ENCODE measurements at regions not wholly inside any gene's neighbourhood (a gene's known extent, or its start where the extent isn't known, plus 50 kb on each side); places are given as distances from the start of the nearest gene placed in this dataset.

DNA sequence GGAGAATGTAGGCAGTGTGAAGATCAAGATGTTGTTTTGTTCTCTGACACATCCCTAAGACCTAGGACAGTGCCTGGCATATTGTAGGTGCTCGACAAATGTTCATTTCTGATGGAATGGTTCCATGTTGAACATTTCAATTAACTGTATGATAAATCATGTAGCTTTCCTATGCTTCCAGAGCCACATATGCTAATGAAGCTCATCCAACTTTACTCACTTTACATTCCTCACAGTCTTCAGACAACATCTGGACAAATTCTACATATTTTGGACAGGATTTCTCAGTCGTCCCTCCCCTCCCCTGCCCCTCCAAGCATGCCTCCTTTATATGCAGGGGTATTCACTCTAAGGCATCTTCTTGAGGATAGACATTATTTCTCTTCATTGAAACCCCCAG, 177.9 kb downstream of the BLID start:
- H3K4me3 ChIP-seq (ENCODE audit: low read depth, low read length): no peak overlapping the region
- ChIA-PET POLR2A (no interaction called here), CTCF (no interaction called here)
- no peak for TF ChIP-seq CTCF (IDR thresholded peaks at IDR 0.05; ENCODE audit: insufficient read depth, low read depth, low read length)
- no peaks in the 10 kb centered on the region for H3K36me3 ChIP-seq (ENCODE audit: control insufficient read depth, insufficient read depth, low read length)
- H3K27me3 ChIP-seq (ENCODE audit: control insufficient read depth, insufficient read depth, low read length): no peaks in the 10 kb centered on the region
- no peak for DNase-seq (ENCODE audit: low read depth)

GRCh38 chr11:121936781-121937447, 179.1 kb downstream of the BLID start:
- no peak for TF ChIP-seq CTCF (IDR thresholded peaks at IDR 0.05; ENCODE audit: insufficient read depth, low read depth, low read length)
- CTCF ChIA-PET: no interaction called here
- POLR2A ChIA-PET: no interaction called here

DNA sequence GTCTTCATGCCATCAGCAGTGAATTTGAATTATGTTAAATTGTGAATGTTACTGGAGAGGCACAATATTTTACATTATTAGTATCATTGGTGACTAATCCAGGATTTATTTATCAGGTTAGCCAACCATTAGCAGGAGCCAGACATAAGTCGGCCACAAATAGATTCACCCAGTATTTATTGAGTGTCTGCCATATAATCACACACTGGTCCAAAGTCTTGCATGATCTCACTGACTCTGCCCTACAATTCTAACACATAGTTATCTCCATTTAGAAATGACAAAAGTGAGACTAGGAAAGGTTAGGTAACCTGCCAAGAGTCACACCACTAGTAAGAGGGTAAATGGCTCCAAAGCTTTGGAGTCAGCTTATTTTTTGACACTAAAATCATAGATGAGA, 179.6 kb downstream of the BLID start:
- Histone ChIP-seq H3K36me3 (ENCODE audit: control insufficient read depth, insufficient read depth, low read length) (no peaks in the 10 kb centered on the region), H3K4me3 (ENCODE audit: low read depth, low read length) (no peak overlapping the region), H3K27me3 (ENCODE audit: control insufficient read depth, insufficient read depth, low read length) (no peaks in the 10 kb centered on the region)
- DNase-seq (ENCODE audit: low read depth): no peak
- ChIA-PET POLR2A (no interaction called here), CTCF (no interaction called here)
- no peak for TF ChIP-seq CTCF (IDR thresholded peaks at IDR 0.05; ENCODE audit: insufficient read depth, low read depth, low read length)

More at GRCh38 chr11:121936781-121937447, 179.1 kb downstream of the BLID start:
- DNase-seq (ENCODE audit: low read depth): peak; percentile 39
- Histone ChIP-seq H3K27me3 (ENCODE audit: control insufficient read depth, insufficient read depth, low read length) (no peaks in the 10 kb centered on the region), H3K4me3 (ENCODE audit: low read depth, low read length) (no peak overlapping the region), H3K36me3 (ENCODE audit: control insufficient read depth, insufficient read depth, low read length) (no peaks in the 10 kb centered on the region)

- Histone ChIP-seq H3K4me3 (ENCODE audit: low read depth, low read length) (no peak overlapping the region), H3K27me3 (ENCODE audit: control insufficient read depth, insufficient read depth, low read length) (no peaks in the 10 kb centered on the region), H3K36me3 (ENCODE audit: control insufficient read depth, insufficient read depth, low read length) (no peaks in the 10 kb centered on the region)
- CTCF ChIA-PET: no interaction called here
- DNase-seq (ENCODE audit: low read depth): no peak
- no peak for TF ChIP-seq CTCF (IDR thresholded peaks at IDR 0.05; ENCODE audit: insufficient read depth, low read depth, low read length)
- POLR2A ChIA-PET: no interaction called here
Measured at GRCh38 chr11:121933694-121934093, 182.3 kb downstream of the BLID start.

DNA sequence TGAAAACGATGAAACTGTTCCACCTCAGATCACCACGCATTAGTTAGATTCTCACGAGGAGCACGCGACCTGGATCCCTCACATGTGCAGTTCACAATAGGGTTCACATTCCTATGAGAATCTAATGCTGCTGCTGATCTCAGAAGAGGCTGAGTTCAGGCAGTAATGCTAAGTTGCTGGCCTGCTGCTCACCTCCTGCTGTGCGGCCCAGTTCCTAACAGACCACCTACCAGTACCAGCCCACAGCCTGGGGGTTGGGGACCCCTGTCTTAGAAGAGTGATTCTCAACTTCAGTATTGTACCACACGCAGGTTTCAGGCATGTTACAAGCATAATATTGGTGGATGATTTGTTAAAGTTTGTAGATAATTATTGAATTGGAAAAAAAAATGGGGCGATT, 182.7 kb downstream of the BLID start:
- TF ChIP-seq CTCF (IDR thresholded peaks at IDR 0.05; ENCODE audit: insufficient read depth, low read depth, low read length): no peak

More for the DNA sequence above, 182.7 kb downstream of the BLID start:
- CTCF ChIA-PET: no interaction called here
- Histone ChIP-seq H3K36me3 (ENCODE audit: control insufficient read depth, insufficient read depth, low read length) (no peaks in the 10 kb centered on the region), H3K27me3 (ENCODE audit: control insufficient read depth, insufficient read depth, low read length) (no peaks in the 10 kb centered on the region), H3K4me3 (ENCODE audit: low read depth, low read length) (no peak overlapping the region)
- DNase-seq (ENCODE audit: low read depth): no peak
- POLR2A ChIA-PET: no interaction called here
